GM18507 (cell line): ENCODE measurements at regions not wholly inside any gene's neighbourhood (a gene's known extent, or its start where the extent isn't known, plus 50 kb on each side); places are given as distances from the start of the nearest gene placed in this dataset.

ENCODE experiments used
- DNase-seq: peaks from one replicate; pipeline ENCODE4 v3.0.0; 2011; ENCODE audit warnings: low read depth; ENCODE audit not compliant: insufficient read length; ENCODE audit errors: extremely low spot score
- FAIRE-seq: peaks from 2 replicates; lab custom pipeline; 2011; peaks lifted over from hg19 to GRCh38; lab: Jason Lieb, UNC

DNA sequence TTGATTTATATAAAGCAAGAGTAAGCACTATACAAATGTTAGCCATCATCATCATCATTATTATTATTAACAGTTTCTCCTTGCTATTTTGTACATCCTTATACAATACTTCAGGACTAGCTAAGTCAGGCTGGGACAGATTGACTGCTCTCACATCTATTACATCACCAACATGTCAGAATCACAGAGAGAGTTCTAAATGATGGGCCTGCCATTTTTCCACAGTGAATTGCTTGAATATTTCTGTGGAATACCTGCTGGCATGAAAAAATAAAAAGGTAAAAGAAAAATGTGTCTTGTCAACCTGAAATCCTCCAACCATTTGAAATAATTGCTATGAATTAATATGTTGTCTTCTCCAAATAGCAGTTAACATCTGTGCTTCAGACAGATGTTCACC is 1311.3 kb downstream of the FAM181B start:
- no peak for FAIRE-seq

DNA sequence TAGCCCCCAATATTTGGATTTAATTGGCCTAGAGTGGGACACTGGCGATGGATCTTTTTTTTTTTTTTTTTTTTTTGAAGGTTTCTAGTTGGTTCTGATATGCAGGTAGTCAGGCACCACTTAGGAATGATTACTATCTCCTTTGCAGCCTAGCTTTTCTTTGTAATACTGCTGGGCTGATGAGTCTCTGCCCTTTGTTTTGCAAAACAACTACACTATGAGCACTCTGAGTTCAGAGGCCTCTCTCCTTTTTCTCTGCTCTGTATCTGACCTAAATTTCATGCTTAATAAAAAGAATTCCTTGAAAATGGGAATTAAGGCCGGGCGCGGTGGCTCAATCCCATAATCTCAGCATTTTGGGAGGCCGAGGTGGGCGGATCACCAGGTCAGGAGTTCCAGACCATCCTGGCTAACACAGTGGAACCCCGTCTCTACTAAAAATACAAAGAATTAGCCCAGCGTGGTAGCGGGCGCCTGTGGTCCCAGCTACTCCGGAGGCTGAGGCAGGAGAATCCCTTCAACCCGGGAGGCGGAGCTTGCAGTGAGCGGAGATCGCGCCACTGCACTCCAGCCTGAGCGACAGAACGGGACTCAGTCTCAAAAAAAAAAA is 1312.3 kb downstream of the FAM181B start:
- no peak for FAIRE-seq

More for the DNA sequence above, 1311.3 kb downstream of the FAM181B start:
- no peak for DNase-seq

DNA sequence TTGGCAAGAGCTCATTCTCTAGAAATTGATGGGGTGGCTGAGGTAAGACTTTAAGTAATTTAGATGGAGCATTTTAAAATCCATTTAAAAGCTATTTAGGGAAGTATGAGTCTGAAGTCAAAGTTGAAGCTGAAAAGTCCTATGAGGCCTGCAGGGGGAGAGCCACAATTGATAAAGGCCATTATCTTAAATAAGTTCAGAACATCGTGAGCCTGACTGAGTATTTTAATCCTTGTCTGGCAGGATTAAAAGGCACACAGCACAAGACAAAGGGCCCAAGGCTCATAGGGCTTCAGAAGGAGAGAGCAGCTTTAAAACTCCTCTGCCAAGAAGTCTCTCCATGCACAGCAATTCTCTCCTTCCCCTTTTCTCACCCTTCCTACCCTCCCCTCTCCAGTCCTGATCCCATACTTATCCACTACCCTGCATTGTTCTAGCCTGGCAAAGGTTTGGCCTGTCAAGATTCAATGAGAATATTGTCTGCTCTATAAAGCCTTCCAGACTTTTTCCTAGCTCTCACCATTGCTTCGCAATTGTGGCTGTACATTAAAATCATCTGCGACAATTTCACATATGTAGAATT is 1312.9 kb downstream of the FAM181B start:
- FAIRE-seq: no peak
- no peak for DNase-seq

More for the DNA sequence above, 1312.3 kb downstream of the FAM181B start:
- DNase-seq: no peak

DNA sequence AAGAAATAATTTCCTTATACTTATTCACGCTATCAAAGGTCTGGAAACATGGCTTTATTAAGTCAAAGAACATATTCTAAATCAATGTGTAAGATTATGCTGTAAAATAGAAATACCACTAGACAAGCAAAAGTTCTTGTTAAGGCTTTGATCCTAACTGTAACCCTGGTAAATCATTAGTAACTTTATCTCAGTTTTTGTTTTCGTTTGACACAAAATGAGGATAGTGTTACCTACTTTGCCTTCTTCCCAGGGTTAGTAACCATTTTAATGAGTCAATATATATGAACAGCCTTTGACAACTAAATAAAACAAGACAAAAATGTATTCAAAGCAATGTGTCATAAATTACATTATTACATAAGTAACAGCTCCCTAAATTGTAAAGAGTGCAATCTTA is 1336.3 kb downstream of the FAM181B start:
- no peak for FAIRE-seq
- DNase-seq: no peak

DNA sequence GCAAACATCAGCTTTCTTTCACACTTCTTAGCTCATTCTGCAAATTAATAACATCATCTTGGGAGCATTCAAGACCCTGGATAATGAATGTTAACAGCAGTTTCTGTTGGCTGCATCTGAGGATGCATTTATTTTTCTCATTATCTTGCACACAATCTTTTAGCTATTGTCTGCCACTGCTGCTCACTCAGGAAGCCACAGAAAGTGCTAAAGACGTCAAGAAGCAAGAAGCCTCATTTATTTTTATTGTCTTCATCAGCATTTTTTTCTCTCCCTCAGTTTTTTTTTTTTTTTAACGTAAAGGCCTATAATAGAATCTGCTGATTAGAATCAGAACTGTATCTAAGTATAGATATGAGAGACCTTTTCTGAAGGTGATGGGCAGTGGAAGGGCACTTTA is 1339.4 kb downstream of the FAM181B start:
- FAIRE-seq: no peak
- no peak for DNase-seq

DNA sequence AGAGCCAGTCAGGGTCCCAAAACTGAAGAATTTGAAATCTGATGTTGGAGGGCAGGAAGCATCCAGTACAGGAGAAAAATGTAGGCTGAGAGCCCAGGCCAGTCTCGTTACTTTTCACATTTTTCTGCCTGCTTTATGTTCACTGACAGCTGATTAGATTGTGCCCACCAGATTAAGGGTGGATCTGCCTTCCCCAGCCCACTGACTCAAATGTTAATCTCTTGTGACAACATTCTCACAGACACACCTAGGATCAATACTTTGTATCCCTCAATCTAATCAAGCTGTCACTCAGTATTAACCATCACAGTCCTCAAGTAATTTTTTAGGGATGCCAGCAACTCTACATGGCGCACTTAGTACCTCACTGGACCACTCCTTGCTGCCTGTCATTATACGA is 1345.3 kb downstream of the FAM181B start:
- FAIRE-seq (no peak), DNase-seq (no peak)

DNA sequence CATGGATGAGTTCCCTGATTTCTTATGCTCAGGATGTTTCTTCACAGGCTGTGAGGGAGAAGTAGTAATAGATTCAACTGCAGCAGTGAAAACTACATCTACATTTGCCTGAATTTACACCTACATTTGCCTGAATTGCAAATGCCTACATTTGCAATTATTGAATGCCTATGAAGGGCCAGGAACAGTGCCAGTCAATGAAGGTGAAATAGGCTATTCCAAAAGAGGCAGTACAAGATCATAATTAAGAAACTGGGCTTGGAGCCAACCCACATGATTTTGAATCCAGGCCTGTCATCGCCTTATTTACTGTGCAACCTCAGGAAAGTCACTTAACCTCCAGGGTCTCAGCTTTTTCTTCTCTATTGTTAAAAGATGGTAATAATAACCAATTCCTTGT is 1353.3 kb downstream of the FAM181B start:
- DNase-seq (no peak), FAIRE-seq (no peak)

DNA sequence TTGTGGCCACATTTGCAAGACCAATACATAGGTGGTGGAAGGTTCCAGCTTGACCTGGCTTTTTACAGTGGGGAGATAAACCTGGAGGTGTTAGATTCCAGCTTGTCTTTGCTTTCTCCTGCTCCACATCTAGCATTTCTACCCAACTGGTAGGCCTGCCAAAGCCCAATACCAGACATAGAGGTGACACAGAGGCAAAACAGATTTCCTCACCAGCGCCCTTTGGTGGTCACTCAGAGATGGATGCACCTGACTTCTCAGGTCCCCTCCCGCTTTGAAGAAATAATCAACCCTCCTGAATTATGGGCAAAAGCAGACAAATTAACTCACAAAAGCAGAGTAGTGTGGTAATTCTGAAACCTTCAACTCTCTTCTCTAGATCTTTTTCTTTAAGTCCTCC is 1356.2 kb downstream of the FAM181B start:
- FAIRE-seq (no peak), DNase-seq (no peak)

DNA sequence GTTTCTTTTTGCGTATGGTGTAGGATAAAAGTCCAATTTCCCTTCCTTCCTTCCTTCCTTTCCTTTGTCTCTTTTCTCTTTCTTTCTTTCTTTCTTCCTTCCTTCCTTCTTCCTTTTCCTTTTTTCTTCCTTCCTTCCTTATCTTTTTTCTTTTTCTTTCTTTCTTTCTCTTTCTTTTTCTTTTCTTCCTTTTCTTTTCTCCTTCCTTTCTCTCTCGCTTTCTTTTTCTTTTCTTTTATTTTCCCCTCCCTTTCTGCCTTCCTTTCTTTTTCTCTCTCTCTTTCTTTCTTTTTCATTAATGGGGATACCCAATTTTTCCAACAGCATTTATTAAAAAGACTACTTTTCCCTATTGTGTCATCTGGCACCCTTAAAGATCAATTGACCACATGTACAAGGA is 1359.7 kb downstream of the FAM181B start:
- FAIRE-seq (no peak), DNase-seq (no peak)

DNA sequence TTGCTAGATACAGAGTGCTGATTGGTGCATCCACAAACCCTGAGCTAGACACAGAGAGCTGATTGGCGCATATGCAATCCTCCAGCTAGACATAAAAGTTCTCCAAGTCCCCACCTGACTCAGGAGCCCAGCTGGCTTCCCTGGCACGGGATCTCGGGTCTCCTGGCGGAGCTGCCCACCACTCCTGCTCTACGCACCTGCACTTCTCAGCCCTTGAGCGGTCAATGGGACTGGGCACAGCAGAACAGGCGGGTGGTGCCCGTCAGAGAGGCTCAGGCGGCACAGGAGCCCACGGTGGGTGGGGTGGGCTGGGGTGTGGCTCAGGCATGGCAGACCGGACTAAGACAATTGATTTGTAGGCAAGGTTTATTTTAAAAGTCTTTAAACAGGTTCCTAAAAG is 1365.5 kb downstream of the FAM181B start:
- DNase-seq (no peak), FAIRE-seq (no peak)

DNA sequence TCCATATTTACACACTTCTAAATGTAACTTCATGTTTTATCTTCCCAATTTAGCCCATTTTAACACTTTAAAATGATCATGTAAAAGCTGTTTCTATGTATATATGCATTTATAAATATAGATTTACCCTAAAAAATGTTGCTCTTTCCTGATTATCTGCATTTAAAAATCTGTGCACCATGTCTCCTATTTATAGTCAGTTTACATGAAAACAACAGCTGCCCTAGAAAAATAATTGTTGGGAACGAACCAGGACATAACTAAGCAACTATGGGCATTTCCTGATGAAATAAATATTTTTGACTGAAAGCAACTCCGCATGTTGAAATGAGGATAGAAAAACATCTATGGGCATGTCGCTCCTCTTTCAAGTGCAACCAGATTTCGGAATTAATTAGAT is 1368.2 kb downstream of the FAM181B start:
- FAIRE-seq (no peak), DNase-seq (no peak)

DNA sequence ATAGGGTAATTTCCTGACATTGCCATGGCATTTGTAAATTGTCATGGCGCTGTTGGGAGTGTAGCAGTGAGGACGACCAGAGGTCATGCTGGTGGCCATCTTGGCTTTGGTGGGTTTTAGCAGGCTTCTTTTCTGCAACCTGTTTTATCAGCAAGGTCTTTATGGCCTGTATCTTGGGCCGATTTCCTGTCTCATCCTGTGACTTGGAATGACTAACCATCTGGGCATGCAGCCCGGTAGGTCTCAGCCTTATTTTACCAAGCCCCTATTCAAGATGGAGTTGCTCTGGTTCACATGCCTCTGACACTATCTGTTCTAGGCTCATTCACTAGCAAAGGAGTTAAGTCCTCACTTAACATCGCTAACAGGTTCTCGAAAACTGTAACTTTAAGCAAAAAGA is 1374.2 kb downstream of the FAM181B start:
- FAIRE-seq (no peak), DNase-seq (no peak)

DNA sequence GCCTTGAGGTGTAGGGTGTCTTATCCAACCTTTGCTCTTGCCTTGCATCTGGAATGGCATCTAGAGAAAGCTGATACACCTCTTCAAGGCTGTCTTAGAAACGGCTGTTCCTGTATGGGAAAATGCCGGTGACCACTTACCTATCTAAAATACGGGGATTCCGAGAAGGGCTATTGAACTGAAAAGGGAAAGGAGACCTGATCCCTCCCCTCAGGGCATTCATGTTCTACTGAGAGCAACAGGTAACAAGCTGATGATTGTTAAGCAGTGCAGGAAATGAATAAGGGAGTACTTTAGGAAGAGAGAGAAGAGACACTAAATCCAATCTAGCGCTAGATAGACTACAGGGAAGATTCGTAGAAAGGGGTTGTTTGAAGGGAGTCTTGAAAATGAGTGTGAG is 1388.1 kb downstream of the FAM181B start:
- DNase-seq: no peak
- FAIRE-seq: no peak

DNA sequence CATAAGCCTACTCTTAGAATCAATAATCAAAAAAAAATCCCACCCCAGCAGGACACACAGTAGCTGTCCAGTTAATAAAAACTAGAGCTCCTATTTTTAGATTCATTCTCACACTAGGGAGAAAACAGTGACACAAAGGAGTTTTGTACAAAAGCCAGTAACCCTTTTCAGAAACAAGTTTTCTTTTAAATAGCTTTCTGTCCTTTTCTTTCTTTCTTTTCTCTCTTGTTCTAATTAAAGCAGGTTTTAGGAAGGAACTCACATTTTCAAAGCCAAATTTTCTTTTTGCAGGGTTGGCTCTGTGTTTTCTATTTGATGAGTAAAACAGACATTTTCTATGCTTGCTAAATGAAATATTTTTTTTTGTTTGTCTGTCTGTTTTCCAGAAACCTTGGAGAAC is 1390.7 kb downstream of the FAM181B start:
- FAIRE-seq (no peak), DNase-seq (no peak)

DNA sequence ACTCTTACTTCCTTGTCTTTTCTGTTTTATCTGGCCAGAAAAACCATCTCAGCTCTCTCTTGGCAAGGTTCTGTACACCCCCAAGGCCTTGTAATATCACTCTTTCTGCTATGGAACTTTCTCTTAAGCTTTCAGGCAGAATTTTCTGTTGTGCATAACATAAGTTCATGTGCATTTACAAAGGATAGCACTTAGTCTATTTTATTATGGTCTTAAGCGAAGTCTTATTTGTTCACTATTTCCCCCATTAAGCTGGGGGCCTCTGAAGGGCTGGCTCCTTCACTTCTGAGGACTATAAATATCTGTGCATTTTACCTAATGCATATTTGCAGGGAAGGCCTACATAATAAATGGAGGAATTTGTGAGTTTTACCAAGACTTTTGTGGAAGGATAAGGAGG is 1393.4 kb downstream of the FAM181B start:
- FAIRE-seq: no peak

DNA sequence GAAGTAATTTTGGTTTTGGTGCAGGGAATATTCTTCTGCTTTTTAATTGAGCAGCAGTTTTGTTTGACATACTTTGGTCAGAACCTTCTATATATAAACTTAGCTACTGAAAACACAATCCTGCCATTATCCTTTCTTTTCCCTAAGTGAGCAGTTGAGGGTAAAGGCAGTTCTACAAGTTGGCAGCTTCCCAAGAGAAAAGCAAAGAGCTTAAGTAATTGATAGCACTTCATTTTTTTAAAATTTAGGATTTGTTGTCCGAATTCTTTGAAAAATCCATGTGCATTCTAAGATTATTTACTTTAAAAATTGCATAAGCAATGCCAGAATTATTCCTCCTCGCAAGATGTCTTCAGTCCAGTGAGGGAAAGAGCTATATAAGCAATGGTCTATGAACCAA is 1394.1 kb downstream of the FAM181B start:
- no peak for DNase-seq
- FAIRE-seq: no peak

More for the DNA sequence above, 1393.4 kb downstream of the FAM181B start:
- DNase-seq: no peak

DNA sequence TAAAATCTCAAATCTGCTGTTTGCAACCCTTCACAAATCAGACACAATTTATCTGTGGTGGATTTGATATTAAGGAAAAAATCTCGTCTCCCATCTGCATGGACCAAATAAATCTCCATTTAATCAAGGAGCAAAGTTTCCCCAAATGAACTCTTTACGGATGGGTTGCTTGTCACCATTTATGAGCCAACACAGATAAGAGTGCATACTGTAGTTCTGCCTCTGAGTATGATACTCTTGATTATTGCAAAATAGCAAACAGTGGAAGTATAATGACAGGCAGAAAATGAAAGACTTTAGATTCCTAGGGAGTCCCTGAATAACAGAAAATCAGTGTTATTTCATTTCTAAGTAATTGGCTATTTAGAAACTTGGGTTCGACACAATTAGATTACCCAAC is 1395.9 kb downstream of the FAM181B start:
- no peak for DNase-seq
- no peak for FAIRE-seq

DNA sequence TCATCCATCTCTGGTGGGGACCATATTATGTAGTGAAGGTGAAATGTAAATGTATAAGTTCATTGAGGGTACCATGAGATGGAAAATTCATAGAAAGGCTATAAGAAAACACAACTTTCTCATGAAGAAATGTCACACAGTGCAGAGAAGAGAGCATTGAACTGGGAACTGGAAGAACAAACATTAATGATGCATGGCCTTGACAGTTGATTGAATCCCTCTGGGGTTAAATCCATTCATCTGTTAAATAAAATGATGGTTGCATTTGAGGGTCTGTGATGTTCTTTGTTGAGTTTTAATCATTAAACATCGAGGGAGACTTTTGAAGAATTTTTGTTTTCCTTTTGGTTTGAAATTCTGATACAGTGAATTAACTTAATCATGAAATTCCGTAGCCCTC is 1401.4 kb downstream of the FAM181B start:
- FAIRE-seq (no peak), DNase-seq (no peak)

DNA sequence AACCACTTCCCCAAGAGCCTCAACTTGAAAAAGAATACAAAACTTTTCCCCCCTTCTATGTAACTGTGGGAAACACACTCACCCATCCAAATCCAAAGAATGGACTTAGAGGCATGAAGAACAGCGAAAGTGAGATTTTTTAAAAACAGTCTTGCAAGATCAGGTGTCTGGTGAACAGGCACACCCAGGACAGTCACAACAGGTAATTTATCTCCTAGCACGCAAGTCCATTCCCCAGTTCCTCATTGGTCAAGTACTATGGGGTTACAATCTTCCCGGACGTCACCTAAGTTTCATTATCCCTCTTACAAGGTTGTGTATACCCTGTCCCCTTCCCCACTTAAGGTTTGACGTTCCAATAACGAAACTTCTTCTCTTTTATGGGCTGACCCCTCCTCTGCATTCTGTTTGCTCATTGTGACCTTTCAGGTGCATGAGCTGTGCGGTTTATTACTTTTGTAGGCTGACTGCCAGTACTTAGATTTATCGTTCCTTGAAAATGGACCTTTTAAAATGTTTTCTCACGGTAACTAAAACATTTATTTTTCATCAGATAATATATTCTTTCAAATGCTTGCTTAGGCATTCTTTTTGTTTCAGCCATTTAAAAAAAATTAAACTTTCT is 1401.9 kb downstream of the FAM181B start:
- FAIRE-seq (no peak), DNase-seq (no peak)

DNA sequence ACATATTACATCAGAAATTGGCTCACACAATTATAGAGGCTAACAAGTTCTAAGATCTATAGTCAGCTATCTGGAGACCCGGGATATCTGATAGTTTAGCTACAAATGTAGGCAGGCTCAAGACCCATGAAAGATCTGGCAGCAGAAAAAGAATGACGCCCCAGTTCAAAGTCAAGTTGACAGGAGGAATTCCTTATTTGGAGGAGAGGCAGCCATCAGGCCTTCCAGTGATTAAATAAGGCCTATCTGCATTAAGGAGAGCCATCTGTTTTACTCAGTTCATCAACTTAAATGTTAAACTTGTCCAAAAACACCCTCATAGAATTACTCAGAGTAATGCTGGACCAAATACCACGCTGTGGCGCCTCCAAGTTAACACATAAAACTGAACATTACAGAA is 1402.6 kb downstream of the FAM181B start:
- FAIRE-seq: no peak
- DNase-seq: no peak

DNA sequence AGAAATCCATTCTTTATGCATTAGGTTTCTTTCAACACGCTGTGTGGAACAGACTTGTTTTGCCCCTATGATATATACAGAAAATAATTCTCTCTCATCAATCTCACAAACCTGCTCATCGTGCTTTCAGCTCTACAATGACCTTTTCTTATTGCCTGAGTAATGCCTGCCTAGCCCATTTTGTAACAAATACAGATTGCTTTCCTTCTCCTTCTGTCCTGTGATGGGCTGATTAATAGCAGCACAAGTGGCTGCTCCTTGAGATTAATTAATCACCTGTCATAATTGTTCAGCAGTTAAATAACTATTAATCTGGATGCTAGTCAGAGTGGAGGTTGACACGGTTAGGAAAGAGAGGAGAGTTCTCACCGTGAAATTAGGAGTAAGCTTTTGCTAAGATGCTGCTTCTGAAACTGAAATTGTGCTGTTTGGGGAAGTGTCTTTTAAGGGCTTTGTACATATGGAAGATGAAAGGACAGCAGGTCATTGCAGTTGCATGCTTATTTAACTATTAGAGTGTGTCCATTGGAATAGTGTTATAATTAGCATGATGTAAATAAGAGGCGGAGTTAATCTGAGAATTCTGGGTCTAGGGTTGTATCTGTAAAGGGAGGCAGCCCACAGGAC is 1430.5 kb downstream of the FAM181B start:
- FAIRE-seq (no peak), DNase-seq (no peak)
